GM23338 (cell line): ENCODE measurements at regions not wholly inside any gene's neighbourhood (a gene's known extent, or its start where the extent isn't known, plus 50 kb on each side); places are given as distances from the start of the nearest gene placed in this dataset.
"Not testable (repeated sequence)": the region's sequence is repeated elsewhere in the genome, so short reads cannot be mapped to it uniquely, and the experiment has no call there.

Experiments used
- ATAC-seq: fragments of 200-7000 bp; cut with Tn5 transposase; 3 replicates; pipeline ENCODE4 v1.9.1; 2020
- DNase-seq: peaks from one replicate; pipeline ENCODE4 v3.0.0-alpha.2; 2015; ENCODE audit warnings: low spot score
- H2AFZ ChIP-seq: fragments of 200-600 bp; sonication (generic); 2 replicates; pipeline ENCODE4 v1.8.0; 2016; ENCODE audit warnings: antibody characterized with exemption, mild to moderate bottlenecking, moderate library complexity
- H3F3A ChIP-seq: fragments of 200-600 bp; sonication (generic); replicated peaks from 2 replicates; pipeline ENCODE4 v1.8.0; 2017; ENCODE audit warnings: antibody characterized with exemption, mixed run types, low read depth
- H3K27ac ChIP-seq: fragments of 200-600 bp; sonication (generic); 2 replicates; pipeline ENCODE4 v1.6.1; 2016; ENCODE audit warnings: low read depth
- H3K27me3 ChIP-seq: fragments of 200-600 bp; sonication (generic); 2 replicates; pipeline ENCODE4 v1.8.0; 2016; ENCODE audit warnings: mild to moderate bottlenecking, mixed run types, moderate library complexity; ENCODE audit not compliant: insufficient read depth
- H3K36me3 ChIP-seq: fragments of 200-600 bp; sonication (generic); 2 replicates; pipeline ENCODE4 v1.8.0; 2016; ENCODE audit warnings: mild to moderate bottlenecking; ENCODE audit not compliant: insufficient read depth
- H3K4me1 ChIP-seq: fragments of 200-600 bp; sonication (generic); 2 replicates; pipeline ENCODE4 v1.8.0; 2016; ENCODE audit warnings: mild to moderate bottlenecking, moderate library complexity; ENCODE audit not compliant: insufficient read depth
- H3K4me2 ChIP-seq: fragments of 200-600 bp; sonication (generic); 2 replicates; pipeline ENCODE4 v1.7.1; 2017; ENCODE audit warnings: mixed run types
- H3K4me3 ChIP-seq: fragments of 200-600 bp; sonication (generic); 2 replicates; pipeline ENCODE4 v1.6.1; 2016; ENCODE audit warnings: mixed run types
- H3K79me2 ChIP-seq: fragments of 200-600 bp; sonication (generic); replicated peaks from 2 replicates; pipeline ENCODE4 v1.8.0; 2017; ENCODE audit warnings: mild to moderate bottlenecking; ENCODE audit not compliant: insufficient read depth
- H3K9me2 ChIP-seq: fragments of 200-600 bp; sonication (generic); 2 replicates; pipeline ENCODE4 v1.8.0; 2017; ENCODE audit not compliant: insufficient read depth
- H4K20me1 ChIP-seq: fragments of 200-600 bp; sonication (generic); replicated peaks from 2 replicates; pipeline ENCODE4 v1.8.0; 2017; ENCODE audit warnings: mild to moderate bottlenecking; ENCODE audit not compliant: insufficient read depth
- H3K27ac Mint-ChIP-seq: 2 replicates; pipeline ENCODE4 v1.8.0; 2020; ENCODE audit warnings: inconsistent platforms, mild to moderate bottlenecking, moderate library complexity, mixed read lengths
- H3K27me3 Mint-ChIP-seq: 3 replicates; pipeline ENCODE4 v1.8.0; 2022; ENCODE audit warnings: low read depth, mild to moderate bottlenecking, moderate library complexity, mixed read lengths, inconsistent platforms; ENCODE audit not compliant: insufficient read depth, poor library complexity
- H3K36me3 Mint-ChIP-seq: 3 replicates; pipeline ENCODE4 v1.8.0; 2021; ENCODE audit warnings: low read depth, mild to moderate bottlenecking, inconsistent platforms, moderate library complexity, mixed read lengths
- H3K4me1 Mint-ChIP-seq: 3 replicates; pipeline ENCODE4 v1.8.0; 2020; ENCODE audit warnings: mild to moderate bottlenecking, inconsistent platforms, mixed read lengths
- H3K4me3 Mint-ChIP-seq: 3 replicates; pipeline ENCODE4 v1.8.0; 2021; ENCODE audit warnings: moderate library complexity, mild to moderate bottlenecking, inconsistent platforms, mixed read lengths
- H3K9me3 Mint-ChIP-seq: 3 replicates; pipeline ENCODE4 v1.8.0; 2020; ENCODE audit warnings: moderate library complexity, mild to moderate bottlenecking, inconsistent platforms, mixed read lengths
- ZNF462 ChIP-seq: fragments of 250-450 bp; sonication (Bioruptor Pico); IDR thresholded peaks from 2 replicates; pipeline ENCODE4 v1.5.0; 2020; ENCODE audit warnings: mild to moderate bottlenecking, moderate library complexity
- TF ChIP-seq, protein P1 (sequence below): IDR thresholded peaks from one replicate; pipeline ENCODE4 v1.6.1; 2018; ENCODE audit warnings: antibody characterized with exemption; ENCODE audit not compliant: unreplicated experiment

GRCh38 chr9:29245351-29245750 is 1672.1 kb upstream of the C9orf72 start (continued):
- no peak for TF ChIP-seq ZNF462 (CRISPR knock-in tag)

- H3K4me3 Mint-ChIP-seq, DNase-seq, H3K9me2 ChIP-seq, H3K4me1 Mint-ChIP-seq, H3K79me2 ChIP-seq, H3K4me3 ChIP-seq, H3K4me1 ChIP-seq, H3K27me3 ChIP-seq, H3F3A ChIP-seq, ATAC-seq, H3K27ac Mint-ChIP-seq, H3K27ac ChIP-seq, H4K20me1 ChIP-seq, H3K27me3 Mint-ChIP-seq, H3K36me3 ChIP-seq, H2AFZ ChIP-seq, H3K4me2 ChIP-seq: not testable (repeated sequence)
- peaks cover 20% of the 10 kb centered on the region for H3K9me3 Mint-ChIP-seq
- peaks cover 11% of the 10 kb centered on the region; the same call in 2 of the 3 replicates for H3K36me3 Mint-ChIP-seq
These were observed 1697.1 kb upstream of the C9orf72 start for GRCh38 chr9:29270400-29270799.

DNA sequence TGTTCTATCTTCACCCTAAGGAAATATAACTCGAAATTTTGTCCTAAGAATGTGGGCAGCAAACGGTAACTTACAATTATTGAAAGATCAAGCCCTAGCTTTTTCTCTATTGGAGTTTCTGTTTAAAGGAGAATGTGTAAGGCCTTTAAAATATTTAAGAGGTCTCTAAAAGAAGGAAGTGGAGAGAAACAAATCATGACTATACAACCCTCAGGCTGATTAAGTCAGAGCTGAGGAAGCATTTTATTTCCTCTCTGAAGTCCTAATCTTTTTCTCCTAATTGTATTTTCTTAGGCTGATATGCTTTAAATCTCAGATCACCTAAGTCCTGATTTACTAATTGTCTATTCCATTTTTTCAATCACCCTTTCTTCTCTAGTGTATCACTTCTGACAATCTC is 1708.8 kb upstream of the C9orf72 start:
- no peaks in the 10 kb centered on the region for H3F3A ChIP-seq
- H3K4me1 ChIP-seq, result no peaks in the 10 kb centered on the region
- H3K36me3 ChIP-seq, result no peaks in the 10 kb centered on the region
- no peak overlapping the region for H3K4me2 ChIP-seq
- H3K4me3 Mint-ChIP-seq, result no peak overlapping the region
- no peaks in the 10 kb centered on the region for H3K27me3 ChIP-seq
- H3K36me3 Mint-ChIP-seq, result no peaks in the 10 kb centered on the region
- H3K27ac Mint-ChIP-seq, result no peak overlapping the region
- DNase-seq, result no peak
- H2AFZ ChIP-seq, result no peak overlapping the region
- no peaks in the 10 kb centered on the region for H4K20me1 ChIP-seq
- H3K4me1 Mint-ChIP-seq, result no peaks in the 10 kb centered on the region
- no peaks in the 10 kb centered on the region for H3K27me3 Mint-ChIP-seq
- H3K27ac ChIP-seq, result no peak overlapping the region
- no peaks in the 10 kb centered on the region for H3K79me2 ChIP-seq
- H3K9me2 ChIP-seq, result no peaks in the 10 kb centered on the region
- H3K9me3 Mint-ChIP-seq, result no peaks in the 10 kb centered on the region
- no peak for ATAC-seq
- no peak overlapping the region for H3K4me3 ChIP-seq
- TF ChIP-seq, protein P1, sequence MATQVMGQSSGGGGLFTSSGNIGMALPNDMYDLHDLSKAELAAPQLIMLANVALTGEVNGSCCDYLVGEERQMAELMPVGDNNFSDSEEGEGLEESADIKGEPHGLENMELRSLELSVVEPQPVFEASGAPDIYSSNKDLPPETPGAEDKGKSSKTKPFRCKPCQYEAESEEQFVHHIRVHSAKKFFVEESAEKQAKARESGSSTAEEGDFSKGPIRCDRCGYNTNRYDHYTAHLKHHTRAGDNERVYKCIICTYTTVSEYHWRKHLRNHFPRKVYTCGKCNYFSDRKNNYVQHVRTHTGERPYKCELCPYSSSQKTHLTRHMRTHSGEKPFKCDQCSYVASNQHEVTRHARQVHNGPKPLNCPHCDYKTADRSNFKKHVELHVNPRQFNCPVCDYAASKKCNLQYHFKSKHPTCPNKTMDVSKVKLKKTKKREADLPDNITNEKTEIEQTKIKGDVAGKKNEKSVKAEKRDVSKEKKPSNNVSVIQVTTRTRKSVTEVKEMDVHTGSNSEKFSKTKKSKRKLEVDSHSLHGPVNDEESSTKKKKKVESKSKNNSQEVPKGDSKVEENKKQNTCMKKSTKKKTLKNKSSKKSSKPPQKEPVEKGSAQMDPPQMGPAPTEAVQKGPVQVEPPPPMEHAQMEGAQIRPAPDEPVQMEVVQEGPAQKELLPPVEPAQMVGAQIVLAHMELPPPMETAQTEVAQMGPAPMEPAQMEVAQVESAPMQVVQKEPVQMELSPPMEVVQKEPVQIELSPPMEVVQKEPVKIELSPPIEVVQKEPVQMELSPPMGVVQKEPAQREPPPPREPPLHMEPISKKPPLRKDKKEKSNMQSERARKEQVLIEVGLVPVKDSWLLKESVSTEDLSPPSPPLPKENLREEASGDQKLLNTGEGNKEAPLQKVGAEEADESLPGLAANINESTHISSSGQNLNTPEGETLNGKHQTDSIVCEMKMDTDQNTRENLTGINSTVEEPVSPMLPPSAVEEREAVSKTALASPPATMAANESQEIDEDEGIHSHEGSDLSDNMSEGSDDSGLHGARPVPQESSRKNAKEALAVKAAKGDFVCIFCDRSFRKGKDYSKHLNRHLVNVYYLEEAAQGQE, result no peak
